Fibroblast of skin of right quadriceps (primary cell): ENCODE measurements at regions not wholly inside any gene's neighbourhood (a gene's known extent, or its start where the extent isn't known, plus 50 kb on each side); places are given as distances from the start of the nearest gene placed in this dataset.
"Not testable (repeated sequence)": the region's sequence is repeated elsewhere in the genome, so short reads cannot be mapped to it uniquely, and the experiment has no call there.

Experiments
- DNase-seq: peaks from one replicate; pipeline ENCODE4 v3.0.0-alpha.2; 2013

DNA sequence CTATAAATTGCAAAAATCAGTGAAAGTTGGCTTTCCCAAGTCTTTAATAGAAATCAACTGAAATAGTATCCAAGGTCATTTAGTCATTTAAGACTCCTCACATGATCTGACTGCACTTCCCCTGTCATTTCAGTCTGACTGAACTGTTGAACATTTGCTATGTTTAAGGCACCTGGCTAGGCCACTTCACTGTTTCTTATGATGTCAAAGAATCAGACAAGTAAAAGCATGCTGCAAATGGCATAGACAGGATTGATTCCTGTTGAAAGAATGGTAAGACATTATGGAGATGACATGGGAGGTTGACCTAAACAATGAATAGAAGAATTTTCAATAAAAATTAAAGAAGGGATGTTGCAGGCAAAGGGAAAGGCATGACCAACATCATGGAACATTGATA lies 502.1 kb downstream of the NFIB start:
- no peak for DNase-seq

DNA sequence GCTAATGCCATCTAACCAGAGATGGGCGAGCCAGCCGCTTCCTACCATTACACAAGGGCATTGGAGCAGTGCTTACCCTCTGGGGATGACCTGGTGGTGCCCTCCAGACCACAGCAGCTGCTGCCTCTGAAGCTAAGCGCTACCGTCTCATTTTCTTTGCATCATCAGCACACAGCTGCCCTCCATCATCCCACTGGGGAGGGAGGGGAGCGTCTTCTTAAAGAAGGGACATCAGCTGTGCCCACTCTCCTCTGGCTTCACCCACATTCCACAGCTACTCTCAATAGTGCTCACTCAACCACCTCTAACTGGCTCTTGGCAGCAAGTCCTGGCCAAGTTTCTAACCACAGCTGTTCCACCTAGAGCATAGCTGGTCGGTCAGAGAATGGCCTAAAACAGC lies 503.4 kb downstream of the NFIB start:
- DNase-seq, result no peak

DNA sequence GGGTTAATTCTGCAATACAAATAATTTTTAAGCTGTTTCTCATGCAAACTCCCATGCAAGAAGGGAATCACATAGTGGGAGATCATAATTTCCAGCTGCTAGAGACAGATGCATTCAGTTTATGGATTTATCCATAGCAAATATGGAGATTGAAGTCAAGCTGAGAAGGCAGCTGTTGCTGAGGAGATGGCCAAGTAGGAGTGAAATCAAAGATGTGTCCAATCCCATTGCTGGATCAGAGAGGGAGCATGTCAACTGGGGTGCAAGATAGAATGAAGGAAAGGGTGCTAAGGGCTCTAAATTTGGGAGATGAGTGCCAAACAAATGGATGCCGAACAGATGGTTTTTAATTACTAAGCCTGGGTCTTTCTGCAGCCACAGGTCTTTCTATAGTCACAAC lies 504.5 kb downstream of the NFIB start:
- no peak for DNase-seq

GRCh38 chr9:13807118-13807517 lies 506.8 kb downstream of the NFIB start:
- no peak for DNase-seq

- DNase-seq, result no peak
Observed at GRCh38 chr9:13806714-13807113, 507.2 kb downstream of the NFIB start.

DNA sequence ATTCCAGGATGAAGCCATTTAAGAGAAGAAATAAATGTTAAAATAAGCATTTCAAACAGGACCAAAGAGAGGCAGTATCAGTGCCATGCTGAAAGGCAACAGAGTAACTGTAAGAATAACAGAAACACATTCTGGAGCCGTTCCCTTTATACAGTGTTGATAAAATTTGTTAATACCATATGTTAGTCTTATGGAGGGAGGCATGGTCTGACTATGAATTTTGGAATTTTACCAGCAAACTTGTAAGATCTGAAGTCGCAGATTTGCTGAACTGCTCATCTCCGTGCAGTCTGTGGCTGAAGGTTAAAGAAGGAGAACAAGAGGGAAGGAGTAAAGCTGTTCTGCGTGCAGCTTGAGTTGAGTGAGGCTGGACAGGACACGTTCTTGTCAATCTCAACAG lies 508.4 kb downstream of the NFIB start:
- peak; percentile 70 for DNase-seq

- DNase-seq, result peak; percentile 44
Observed at GRCh38 chr9:13804532-13804931, 509.4 kb downstream of the NFIB start.

DNA sequence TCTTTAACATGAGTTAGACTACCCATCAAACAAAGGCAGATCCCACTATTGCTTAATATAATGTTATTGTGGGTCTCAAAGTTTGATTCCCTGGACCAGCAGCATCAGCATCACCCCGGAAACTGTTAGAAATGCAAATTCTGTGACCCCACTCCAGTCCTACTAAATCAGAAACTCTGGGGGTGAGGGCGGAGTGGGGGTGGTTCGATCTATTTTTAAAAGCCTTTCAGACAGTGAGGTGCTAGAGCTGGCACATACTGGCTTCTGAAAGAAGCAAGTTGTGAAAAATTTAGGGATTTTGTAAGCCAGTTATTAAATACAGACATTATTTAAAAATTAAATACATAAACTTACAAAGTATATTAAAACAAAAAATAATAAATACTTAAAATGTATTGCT lies 513.2 kb downstream of the NFIB start:
- DNase-seq, result no peak

DNA sequence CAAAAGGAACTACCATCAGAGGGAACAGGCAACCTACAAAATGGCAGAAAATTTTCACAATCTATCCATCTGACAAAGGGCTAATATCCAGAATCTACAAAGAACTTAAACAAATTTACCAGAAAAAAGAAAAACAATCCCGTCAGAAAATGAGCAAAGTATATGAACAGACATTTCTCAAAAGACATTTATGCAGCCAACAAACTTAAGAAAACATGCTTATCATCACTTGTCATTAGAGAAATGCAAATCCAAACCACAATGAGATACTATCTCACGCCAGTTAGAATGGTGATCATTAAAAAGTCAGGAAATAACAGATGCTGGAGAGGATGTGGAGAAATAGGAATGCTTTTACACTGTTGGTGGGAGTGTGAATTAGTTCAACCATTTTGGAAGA lies 516.2 kb downstream of the NFIB start:
- not testable (repeated sequence) for DNase-seq

- no peak for DNase-seq
Observed at GRCh38 chr9:13791816-13792215, 512.3 kb upstream of the MPDZ start.

DNA sequence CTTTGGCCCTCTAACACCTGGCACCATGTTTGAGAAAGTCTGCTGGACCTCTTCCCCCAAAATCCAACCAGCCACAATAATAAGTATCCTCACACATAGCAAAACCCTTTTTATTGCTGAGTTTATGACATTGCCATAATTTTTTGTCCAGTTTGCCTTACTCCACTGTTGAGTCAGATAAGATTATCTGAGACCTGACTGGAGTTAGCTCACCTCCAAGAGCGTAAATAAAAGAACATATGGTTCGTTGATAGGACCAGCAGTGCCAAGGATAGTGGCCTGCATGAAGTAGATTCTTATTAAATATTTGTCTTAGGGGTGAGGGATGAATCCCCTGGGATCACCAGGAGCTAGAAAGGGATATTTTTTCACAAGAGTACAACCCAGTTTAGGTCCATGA lies 510.6 kb upstream of the MPDZ start:
- DNase-seq, result no peak

DNA sequence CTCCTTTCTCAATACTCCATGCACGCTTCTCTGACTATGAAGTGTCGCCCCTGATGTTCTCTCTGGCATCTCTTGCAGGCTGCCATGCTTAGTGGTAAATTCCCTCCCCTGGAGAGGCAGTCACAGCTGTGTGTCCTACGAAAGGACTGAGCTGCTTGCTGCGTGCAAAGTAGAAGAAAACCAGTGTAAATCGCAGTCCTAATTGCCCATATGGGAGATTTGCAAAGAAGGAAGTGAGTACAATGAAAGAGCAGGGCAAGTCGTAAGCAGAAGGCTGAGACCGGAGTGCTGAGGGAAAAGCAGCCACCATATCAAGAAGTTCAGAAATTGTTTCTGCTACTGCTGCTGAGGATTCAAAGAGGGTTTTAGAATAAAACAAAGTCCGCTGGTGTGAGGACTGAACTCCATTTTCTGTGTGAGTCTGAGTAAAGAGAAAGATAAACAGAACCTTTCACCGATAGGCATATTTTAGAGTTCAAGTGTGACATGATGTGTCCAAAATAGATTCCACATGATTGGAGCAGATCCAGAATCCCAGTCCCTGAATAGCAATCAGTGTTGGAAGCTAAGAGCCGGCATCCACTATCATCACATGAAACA lies 507.8 kb upstream of the MPDZ start:
- peak; percentile 85 for DNase-seq

GRCh38 chr9:13786711-13787110 lies 507.2 kb upstream of the MPDZ start:
- DNase-seq, result no peak

DNA sequence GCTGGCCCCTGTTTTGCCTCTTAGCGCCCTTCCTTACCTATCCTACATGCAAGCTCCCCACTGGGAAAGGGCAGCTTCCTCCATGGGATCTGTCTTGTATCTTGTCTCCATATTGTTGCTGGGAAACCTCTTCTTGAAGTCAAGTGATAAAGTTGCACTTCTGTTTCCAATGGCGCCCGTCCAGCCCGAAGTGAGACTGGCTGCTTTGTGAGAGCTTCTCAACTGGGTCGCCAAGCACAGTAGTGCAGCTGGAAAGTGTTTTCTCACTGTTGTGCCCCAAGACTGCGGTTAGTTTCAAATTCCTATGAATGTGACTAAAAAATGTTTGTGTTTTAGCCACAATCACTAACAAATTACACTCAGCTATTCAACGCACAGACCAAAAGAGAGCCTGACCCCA lies 506.6 kb upstream of the MPDZ start:
- peak; percentile 69 for DNase-seq

DNA sequence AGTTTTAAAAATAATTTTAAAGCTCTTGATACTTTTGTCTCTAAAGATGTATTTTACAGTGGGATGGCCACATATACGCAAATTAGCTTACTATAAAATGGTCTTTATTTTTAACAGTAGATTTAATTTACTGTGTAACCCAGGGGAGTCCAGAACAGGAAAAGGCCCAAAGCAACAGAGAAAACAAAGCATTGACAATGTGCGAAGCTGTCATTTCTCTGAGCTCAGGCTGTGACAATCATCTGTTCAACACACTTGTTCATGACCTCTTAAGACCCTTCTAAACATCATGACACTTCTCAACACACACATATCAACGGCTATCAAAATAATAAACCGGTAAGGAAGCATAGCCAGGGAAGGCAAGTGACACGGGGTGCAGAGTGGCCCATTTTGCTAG lies 499.6 kb upstream of the MPDZ start:
- DNase-seq, result no peak

DNA sequence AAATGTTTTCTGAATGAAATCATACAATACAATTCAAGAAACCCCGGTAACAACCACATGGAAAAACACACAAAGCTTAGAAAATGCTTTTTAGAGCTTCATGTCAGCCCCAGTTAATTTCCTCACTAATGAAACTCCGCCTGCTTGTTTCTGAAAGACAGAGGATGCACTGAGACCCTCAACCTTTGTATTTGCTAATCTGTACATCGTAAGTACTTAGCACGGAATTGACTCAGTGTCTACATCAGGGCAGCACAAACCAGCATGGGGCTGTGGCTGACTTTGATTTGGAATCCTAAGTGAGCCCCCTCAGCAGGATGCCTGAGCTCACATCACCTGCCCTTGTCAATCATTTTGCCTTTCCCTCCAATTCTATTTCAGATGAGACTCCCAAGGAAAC lies 499.1 kb upstream of the MPDZ start:
- peak; percentile 37 for DNase-seq

GRCh38 chr9:13770956-13771355 lies 491.5 kb upstream of the MPDZ start:
- DNase-seq, result no peak

DNA sequence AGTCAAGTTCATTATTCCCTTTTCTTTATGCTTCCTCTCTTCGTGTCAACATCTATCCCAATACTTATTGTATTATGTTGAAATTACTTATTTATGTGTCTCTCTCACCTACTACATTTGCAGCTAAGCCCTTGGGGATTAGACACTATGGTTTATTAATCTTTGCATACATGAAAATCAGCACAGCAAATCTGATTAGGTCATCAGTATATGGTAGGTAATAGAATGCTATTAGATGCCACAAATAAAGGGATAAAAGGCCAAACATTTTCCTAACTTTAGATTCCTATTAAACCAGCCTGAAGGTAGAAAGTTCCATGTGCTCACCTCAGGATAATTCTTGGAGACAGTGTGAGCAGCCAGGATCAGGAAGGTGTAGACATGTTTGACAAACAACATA lies 490.1 kb upstream of the MPDZ start:
- DNase-seq, result no peak

GRCh38 chr9:13769006-13769405 lies 489.5 kb upstream of the MPDZ start:
- no peak for DNase-seq

GRCh38 chr9:13762209-13762608 lies 482.7 kb upstream of the MPDZ start:
- DNase-seq, result no peak

DNA sequence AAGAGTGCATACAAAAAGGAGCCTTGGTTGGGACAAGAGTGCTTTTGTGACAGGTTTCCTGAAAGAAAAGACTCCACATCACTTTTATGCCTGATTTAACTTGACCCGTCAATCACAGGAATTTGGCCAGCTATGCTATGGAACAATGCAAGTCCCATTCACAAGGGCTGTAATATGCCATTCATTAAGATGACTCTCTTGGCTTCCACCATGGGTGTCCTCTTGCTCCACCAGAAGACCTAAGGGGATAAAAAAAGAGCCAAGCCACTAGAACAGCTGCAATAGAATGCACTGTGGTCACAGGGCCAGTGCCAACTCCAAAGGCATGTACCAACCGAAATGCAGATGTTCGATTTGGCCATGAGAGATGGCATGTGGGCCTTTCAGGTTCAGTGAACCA lies 480.1 kb upstream of the MPDZ start:
- DNase-seq, result no peak

DNA sequence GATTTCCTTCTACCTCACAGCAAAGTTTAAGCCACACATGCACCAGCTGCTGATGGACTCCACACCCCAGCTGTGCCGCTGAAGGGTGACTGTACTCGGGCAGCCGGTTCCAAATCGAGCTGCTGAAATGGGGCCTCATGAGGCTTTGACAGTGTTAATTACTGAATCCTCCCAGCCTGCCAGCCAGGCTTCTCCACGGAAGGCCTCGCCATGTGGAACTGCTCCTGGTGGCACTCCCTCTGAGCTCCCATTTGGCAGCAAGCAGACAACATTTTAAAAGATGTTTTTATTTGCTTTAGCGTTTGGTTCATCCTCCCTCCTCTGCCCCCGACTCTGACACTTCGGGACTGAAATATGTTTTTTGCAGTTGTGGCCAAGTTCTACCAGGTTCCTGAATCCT lies 479.4 kb upstream of the MPDZ start:
- DNase-seq, result no peak

DNA sequence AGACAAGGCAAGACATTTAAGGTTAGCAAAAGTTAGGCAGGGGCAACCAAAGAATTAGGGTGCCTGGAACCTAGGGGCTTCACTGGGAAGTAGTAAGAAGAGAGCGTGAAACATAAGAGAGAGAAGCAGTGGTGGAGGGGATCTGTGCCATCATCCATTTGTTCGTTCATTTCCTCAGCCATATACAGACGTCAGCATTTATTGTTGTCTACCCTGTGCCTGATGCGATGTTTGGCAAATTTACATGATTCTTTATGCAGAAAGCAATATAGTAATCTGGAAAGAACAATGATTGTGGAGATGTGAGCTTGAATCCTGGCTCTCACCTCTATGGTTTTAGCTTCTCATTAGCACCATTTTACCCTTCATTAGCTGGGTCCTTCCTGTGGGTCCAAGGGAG lies 477.5 kb upstream of the MPDZ start:
- DNase-seq, result no peak

GRCh38 chr9:13755551-13755950 lies 476.1 kb upstream of the MPDZ start:
- DNase-seq, result no peak

DNA sequence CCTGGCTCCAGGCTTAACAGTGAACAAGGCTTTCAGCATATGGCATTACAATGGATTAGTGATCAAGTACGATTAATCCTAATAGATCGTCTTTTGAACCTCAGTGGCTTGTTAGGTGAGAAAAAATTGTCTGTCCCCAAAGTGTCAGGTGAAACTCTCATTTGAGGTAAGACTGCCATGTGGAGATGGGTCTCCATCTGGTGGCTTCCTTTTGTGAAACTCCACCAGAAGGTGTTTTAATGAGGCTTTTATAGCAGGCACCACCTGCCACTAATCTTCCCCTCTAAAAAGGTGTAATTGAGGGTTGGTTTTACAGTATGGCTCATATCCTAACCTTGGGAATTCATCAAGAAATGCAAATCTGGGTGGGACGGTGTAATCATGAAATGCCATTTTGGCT lies 471.1 kb upstream of the MPDZ start:
- no peak for DNase-seq

- DNase-seq, result peak; percentile 98
Observed at GRCh38 chr9:13750061-13750460, 470.6 kb upstream of the MPDZ start.
